Esophagus muscularis mucosa (tissue), 4 donors: ENCODE measurements at regions not wholly inside any gene's neighbourhood (a gene's known extent, or its start where the extent isn't known, plus 50 kb on each side); places are given as distances from the start of the nearest gene placed in this dataset.

Source experiments
- EP300 ChIP-seq: sonication (generic); formaldehyde crosslinking; IDR thresholded peaks from one replicate; pipeline ENCODE4 v1.6.1; 2017; ENCODE audit warnings: antibody characterized with exemption
- POLR2A ChIP-seq: fragments of 450-650 bp; IDR thresholded peaks from one replicate; pipeline ENCODE4 v1.6.1; 2017; ENCODE audit warnings: antibody characterized with exemption, moderate library complexity, mild to moderate bottlenecking, low read depth
- POLR2AphosphoS5 ChIP-seq, 2 donors: sonication (generic); formaldehyde crosslinking; IDR thresholded peaks; one replicate each; pipeline ENCODE4 v1.6.1; 2017; ENCODE audit warnings: antibody characterized with exemption in 2 of 2
- TF ChIP-seq, protein P1 (sequence below), 3 experiments: fragments of 200-600 bp in 2 of 3; fragments of 450-650 bp in 1 of 3; sonication (generic) in 2 of 3; IDR thresholded peaks; one replicate each; pipeline ENCODE4 v1.5.1; 2017 to 2019; ENCODE audit warnings: antibody characterized with exemption in 3 of 3, mild to moderate bottlenecking in 2 of 3, moderate library complexity in 1 of 3

DNA sequence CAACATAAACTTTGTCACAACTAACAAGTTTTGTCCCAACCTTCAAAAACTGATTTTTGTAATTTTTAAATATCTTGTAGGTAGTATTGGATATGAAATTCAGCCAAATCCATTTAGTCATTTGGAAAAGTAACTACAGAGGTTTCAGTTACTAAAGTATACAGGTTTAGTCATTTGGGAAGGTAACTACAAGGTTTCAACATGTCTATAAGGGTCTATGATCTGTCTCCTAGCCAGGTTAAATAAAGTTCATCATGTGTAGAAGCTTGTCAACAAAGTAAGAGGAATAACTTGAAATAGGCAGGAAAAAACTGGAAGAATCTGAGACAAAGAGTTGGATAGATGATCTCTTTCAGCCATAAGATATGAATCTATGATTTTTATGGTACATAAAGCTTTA lies 229.8 kb downstream of the COL12A1 start:
- TF ChIP-seq, protein P1, sequence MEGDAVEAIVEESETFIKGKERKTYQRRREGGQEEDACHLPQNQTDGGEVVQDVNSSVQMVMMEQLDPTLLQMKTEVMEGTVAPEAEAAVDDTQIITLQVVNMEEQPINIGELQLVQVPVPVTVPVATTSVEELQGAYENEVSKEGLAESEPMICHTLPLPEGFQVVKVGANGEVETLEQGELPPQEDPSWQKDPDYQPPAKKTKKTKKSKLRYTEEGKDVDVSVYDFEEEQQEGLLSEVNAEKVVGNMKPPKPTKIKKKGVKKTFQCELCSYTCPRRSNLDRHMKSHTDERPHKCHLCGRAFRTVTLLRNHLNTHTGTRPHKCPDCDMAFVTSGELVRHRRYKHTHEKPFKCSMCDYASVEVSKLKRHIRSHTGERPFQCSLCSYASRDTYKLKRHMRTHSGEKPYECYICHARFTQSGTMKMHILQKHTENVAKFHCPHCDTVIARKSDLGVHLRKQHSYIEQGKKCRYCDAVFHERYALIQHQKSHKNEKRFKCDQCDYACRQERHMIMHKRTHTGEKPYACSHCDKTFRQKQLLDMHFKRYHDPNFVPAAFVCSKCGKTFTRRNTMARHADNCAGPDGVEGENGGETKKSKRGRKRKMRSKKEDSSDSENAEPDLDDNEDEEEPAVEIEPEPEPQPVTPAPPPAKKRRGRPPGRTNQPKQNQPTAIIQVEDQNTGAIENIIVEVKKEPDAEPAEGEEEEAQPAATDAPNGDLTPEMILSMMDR (IDR thresholded peaks at IDR 0.05) = no peak
- TF ChIP-seq POLR2A = no peak
- no peak for TF ChIP-seq EP300
- TF ChIP-seq POLR2AphosphoS5 (IDR thresholded peaks at IDR 0.05) = no peak
